ENCODE measurements at regions not wholly inside any gene's neighbourhood (a gene's known extent, or its start where the extent isn't known, plus 50 kb on each side); places are given as distances from the start of the nearest gene placed in this dataset.

DNA sequence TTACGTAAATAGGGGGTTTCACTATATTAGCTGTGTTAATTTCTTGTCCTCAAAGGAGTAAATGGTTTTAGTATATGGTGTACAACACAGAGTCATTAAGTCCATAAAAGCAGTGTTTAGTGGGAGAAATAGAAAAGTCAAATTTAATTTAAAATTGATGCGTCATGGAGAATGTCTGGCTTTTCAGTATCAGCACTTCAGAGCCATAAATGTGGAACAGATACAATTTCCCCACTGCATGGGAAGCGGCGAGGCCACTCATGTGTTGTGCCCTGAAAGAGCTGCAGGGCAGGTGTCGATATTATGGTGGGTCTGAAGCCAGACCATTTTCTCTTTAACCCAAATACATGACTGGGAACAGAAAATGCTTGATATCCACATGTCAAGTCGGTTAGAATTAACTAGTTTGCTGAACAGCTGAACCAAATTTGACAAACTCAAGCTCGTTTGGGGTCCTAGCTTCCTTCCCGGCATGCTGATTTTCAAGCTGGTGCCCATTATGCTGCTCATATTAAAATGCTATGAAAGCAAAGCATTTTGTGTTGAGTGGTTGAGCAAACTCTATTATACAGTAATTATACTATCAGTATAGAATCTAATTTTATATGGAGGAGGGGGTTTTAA is 364.6 kb upstream of the TBL1XR1 start:
- TF ChIP-seq YY1 (IDR thresholded peaks at IDR 0.05) (no peak), JUND (IDR thresholded peaks at IDR 0.05) (no peak)
- TF ChIP-seq, protein P1, sequence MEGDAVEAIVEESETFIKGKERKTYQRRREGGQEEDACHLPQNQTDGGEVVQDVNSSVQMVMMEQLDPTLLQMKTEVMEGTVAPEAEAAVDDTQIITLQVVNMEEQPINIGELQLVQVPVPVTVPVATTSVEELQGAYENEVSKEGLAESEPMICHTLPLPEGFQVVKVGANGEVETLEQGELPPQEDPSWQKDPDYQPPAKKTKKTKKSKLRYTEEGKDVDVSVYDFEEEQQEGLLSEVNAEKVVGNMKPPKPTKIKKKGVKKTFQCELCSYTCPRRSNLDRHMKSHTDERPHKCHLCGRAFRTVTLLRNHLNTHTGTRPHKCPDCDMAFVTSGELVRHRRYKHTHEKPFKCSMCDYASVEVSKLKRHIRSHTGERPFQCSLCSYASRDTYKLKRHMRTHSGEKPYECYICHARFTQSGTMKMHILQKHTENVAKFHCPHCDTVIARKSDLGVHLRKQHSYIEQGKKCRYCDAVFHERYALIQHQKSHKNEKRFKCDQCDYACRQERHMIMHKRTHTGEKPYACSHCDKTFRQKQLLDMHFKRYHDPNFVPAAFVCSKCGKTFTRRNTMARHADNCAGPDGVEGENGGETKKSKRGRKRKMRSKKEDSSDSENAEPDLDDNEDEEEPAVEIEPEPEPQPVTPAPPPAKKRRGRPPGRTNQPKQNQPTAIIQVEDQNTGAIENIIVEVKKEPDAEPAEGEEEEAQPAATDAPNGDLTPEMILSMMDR (IDR thresholded peaks at IDR 0.05; ENCODE audit: low read depth, low read length, missing input control) = no peak
- TF ChIP-seq, protein P2, sequence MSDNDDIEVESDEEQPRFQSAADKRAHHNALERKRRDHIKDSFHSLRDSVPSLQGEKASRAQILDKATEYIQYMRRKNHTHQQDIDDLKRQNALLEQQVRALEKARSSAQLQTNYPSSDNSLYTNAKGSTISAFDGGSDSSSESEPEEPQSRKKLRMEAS (IDR thresholded peaks at IDR 0.05) = no peak
- TF ChIP-seq, protein P3, sequence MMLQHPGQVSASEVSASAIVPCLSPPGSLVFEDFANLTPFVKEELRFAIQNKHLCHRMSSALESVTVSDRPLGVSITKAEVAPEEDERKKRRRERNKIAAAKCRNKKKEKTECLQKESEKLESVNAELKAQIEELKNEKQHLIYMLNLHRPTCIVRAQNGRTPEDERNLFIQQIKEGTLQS (IDR thresholded peaks at IDR 0.05) = no peak
- TF ChIP-seq, protein P4, sequence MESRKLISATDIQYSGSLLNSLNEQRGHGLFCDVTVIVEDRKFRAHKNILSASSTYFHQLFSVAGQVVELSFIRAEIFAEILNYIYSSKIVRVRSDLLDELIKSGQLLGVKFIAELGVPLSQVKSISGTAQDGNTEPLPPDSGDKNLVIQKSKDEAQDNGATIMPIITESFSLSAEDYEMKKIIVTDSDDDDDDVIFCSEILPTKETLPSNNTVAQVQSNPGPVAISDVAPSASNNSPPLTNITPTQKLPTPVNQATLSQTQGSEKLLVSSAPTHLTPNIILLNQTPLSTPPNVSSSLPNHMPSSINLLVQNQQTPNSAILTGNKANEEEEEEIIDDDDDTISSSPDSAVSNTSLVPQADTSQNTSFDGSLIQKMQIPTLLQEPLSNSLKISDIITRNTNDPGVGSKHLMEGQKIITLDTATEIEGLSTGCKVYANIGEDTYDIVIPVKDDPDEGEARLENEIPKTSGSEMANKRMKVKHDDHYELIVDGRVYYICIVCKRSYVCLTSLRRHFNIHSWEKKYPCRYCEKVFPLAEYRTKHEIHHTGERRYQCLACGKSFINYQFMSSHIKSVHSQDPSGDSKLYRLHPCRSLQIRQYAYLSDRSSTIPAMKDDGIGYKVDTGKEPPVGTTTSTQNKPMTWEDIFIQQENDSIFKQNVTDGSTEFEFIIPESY (IDR thresholded peaks at IDR 0.05) = no peak
